ENCODE measurements at regions not wholly inside any gene's neighbourhood (a gene's known extent, or its start where the extent isn't known, plus 50 kb on each side); places are given as distances from the start of the nearest gene placed in this dataset.

- Histone ChIP-seq H3K27ac (ENCODE audit: low read depth in 1 of 2, low read length in 2 of 2) (no peak overlapping the region), H3K36me3 (ENCODE audit: control insufficient read depth in 4 of 4, insufficient read depth in 3 of 4, low read depth in 1 of 4, low read length in 3 of 4) (no peaks in the 10 kb centered on the region), H3K4me1 (ENCODE audit: control insufficient read depth in 4 of 4, insufficient read depth in 4 of 4, low read length in 3 of 4) (no peaks in the 10 kb centered on the region), H3K9me3 (ENCODE audit: control insufficient read depth in 4 of 4, low read length in 3 of 4) (no peaks in the 10 kb centered on the region), H3K4me3 (ENCODE audit: low read depth in 1 of 3, low read length in 3 of 3) (no peak overlapping the region), H3K27me3 (ENCODE audit: control insufficient read depth in 4 of 4, insufficient read depth in 4 of 4, low read length in 3 of 4) (no peaks in the 10 kb centered on the region), H3K9ac (ENCODE audit: low read depth in 1 of 2, low read length in 2 of 2) (no peak overlapping the region)
- no peak for TF ChIP-seq TAF1 (conservative IDR thresholded peaks at IDR 0.05)
- TF ChIP-seq CTCF (IDR thresholded peaks at IDR 0.05; ENCODE audit: low read depth, low read length, missing input control), result no peak
- no peak for TF ChIP-seq NR2F2 (IDR thresholded peaks at IDR 0.05)
- TF ChIP-seq, protein P1, sequence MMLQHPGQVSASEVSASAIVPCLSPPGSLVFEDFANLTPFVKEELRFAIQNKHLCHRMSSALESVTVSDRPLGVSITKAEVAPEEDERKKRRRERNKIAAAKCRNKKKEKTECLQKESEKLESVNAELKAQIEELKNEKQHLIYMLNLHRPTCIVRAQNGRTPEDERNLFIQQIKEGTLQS (IDR thresholded peaks at IDR 0.05), result no peak
- no peak for TF ChIP-seq FOXA1 (IDR thresholded peaks at IDR 0.05)
- no peak for TF ChIP-seq RXRA (IDR thresholded peaks at IDR 0.05)
- no peak for TF ChIP-seq YY1 (IDR thresholded peaks at IDR 0.05)
- TF ChIP-seq HNF4G (IDR thresholded peaks at IDR 0.05), result no peak
- no peak for TF ChIP-seq MAX (IDR thresholded peaks at IDR 0.05)
- no peak for TF ChIP-seq FOXA2 (IDR thresholded peaks at IDR 0.05)
- TF ChIP-seq, protein P2, sequence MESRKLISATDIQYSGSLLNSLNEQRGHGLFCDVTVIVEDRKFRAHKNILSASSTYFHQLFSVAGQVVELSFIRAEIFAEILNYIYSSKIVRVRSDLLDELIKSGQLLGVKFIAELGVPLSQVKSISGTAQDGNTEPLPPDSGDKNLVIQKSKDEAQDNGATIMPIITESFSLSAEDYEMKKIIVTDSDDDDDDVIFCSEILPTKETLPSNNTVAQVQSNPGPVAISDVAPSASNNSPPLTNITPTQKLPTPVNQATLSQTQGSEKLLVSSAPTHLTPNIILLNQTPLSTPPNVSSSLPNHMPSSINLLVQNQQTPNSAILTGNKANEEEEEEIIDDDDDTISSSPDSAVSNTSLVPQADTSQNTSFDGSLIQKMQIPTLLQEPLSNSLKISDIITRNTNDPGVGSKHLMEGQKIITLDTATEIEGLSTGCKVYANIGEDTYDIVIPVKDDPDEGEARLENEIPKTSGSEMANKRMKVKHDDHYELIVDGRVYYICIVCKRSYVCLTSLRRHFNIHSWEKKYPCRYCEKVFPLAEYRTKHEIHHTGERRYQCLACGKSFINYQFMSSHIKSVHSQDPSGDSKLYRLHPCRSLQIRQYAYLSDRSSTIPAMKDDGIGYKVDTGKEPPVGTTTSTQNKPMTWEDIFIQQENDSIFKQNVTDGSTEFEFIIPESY (IDR thresholded peaks at IDR 0.05), result no peak
- TF ChIP-seq HNF4A (conservative IDR thresholded peaks at IDR 0.05), result no peak
- no peak for TF ChIP-seq JUND (IDR thresholded peaks at IDR 0.05)
- no peak for TF ChIP-seq RAD21 (IDR thresholded peaks at IDR 0.05)
- TF ChIP-seq GABPA (IDR thresholded peaks at IDR 0.05 in 1 of 2, conservative IDR thresholded peaks at IDR 0.05 in 1 of 2), result no peak
- no peak for TF ChIP-seq EGR1 (IDR thresholded peaks at IDR 0.05; ENCODE audit: low read depth in 2 of 2)
- no peak for TF ChIP-seq SP1 (IDR thresholded peaks at IDR 0.05)
- TF ChIP-seq REST (IDR thresholded peaks at IDR 0.05), result no peak
- WGBS, result 83% methylated on average over 6 of the region's 6 CpGs
- DNase-seq (ENCODE audit: low spot score), result no peak
Measured at GRCh38 chr3:66785191-66785909, 212.8 kb upstream of the KBTBD8 start.

All from liver (tissue), 8 donors.